Omental fat pad (tissue), 3 donors: ENCODE measurements at regions not wholly inside any gene's neighbourhood (a gene's known extent, or its start where the extent isn't known, plus 50 kb on each side); places are given as distances from the start of the nearest gene placed in this dataset.

Source experiments
- ATAC-seq: fragments of 150-250 bp; one replicate; pipeline ENCODE4 v1.9.1; 2016; ENCODE audit warnings: mild to moderate bottlenecking, moderate library complexity; ENCODE audit not compliant: low FRiP score
- DNase-seq: peaks from one replicate; pipeline ENCODE4 v3.0.0-alpha.2; 2019; ENCODE audit warnings: low spot score
- CTCF ChIP-seq, 3 donors: fragments of 450-650 bp; IDR thresholded peaks; one replicate each; pipeline ENCODE4 v1.5.1; 2016 to 2017; ENCODE audit warnings: antibody characterized with exemption in 3 of 3, mild to moderate bottlenecking in 3 of 3, moderate library complexity in 2 of 3

GRCh38 chr1:23632479-23633160, 59.0 kb upstream of the RPL11 start:
- DNase-seq = no peak
- no peak for ATAC-seq
- TF ChIP-seq CTCF (IDR thresholded peaks at IDR 0.05) = no peak

- no peak for ATAC-seq
- TF ChIP-seq CTCF (IDR thresholded peaks at IDR 0.05) = no peak
- no peak for DNase-seq
These were observed 61.8 kb upstream of the RPL11 start for GRCh38 chr1:23629708-23630290.

GRCh38 chr1:23628951-23629387, 62.6 kb upstream of the RPL11 start:
- ATAC-seq (no peak), DNase-seq (no peak)
- no peak for TF ChIP-seq CTCF (IDR thresholded peaks at IDR 0.05)

GRCh38 chr1:23627069-23627735, 64.4 kb upstream of the RPL11 start:
- no peak for DNase-seq
- TF ChIP-seq CTCF (IDR thresholded peaks at IDR 0.05) = no peak
- no peak for ATAC-seq

GRCh38 chr1:23625929-23626535, 65.6 kb upstream of the RPL11 start:
- no peak for TF ChIP-seq CTCF (IDR thresholded peaks at IDR 0.05)
- no peak for DNase-seq
- ATAC-seq = no peak

- no peak for DNase-seq
- no peak for TF ChIP-seq CTCF (IDR thresholded peaks at IDR 0.05)
- no peak for ATAC-seq
These were observed 66.1 kb upstream of the RPL11 start for GRCh38 chr1:23625459-23625858.
